GM12864 (cell line): ENCODE measurements at regions not wholly inside any gene's neighbourhood (a gene's known extent, or its start where the extent isn't known, plus 50 kb on each side); places are given as distances from the start of the nearest gene placed in this dataset.

Experiments
- DNase-seq: peaks from one replicate; pipeline ENCODE4 v3.0.0-alpha.2; 2011; ENCODE audit warnings: low read depth
- H3K4me3 ChIP-seq: 2 replicates; pipeline ENCODE4 v1.5.1; 2011; ENCODE audit warnings: mild to moderate bottlenecking, low read depth, low read length, control low read depth
- TF ChIP-seq, protein P1 (sequence below): IDR thresholded peaks from 2 replicates; pipeline ENCODE4 v1.5.1; 2011; ENCODE audit warnings: low read depth, mild to moderate bottlenecking, moderate library complexity, low read length, control low read depth, inconsistent platforms; ENCODE audit errors: missing control alignments

- TF ChIP-seq, protein P1, sequence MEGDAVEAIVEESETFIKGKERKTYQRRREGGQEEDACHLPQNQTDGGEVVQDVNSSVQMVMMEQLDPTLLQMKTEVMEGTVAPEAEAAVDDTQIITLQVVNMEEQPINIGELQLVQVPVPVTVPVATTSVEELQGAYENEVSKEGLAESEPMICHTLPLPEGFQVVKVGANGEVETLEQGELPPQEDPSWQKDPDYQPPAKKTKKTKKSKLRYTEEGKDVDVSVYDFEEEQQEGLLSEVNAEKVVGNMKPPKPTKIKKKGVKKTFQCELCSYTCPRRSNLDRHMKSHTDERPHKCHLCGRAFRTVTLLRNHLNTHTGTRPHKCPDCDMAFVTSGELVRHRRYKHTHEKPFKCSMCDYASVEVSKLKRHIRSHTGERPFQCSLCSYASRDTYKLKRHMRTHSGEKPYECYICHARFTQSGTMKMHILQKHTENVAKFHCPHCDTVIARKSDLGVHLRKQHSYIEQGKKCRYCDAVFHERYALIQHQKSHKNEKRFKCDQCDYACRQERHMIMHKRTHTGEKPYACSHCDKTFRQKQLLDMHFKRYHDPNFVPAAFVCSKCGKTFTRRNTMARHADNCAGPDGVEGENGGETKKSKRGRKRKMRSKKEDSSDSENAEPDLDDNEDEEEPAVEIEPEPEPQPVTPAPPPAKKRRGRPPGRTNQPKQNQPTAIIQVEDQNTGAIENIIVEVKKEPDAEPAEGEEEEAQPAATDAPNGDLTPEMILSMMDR, result no peak
- no peak overlapping the region for H3K4me3 ChIP-seq
- no peak for DNase-seq
Observed at GRCh38 chr12:125331342-125332052, 266.3 kb downstream of the AACS start.

GRCh38 chr12:125332900-125333299 lies 267.7 kb downstream of the AACS start:
- TF ChIP-seq, protein P1, result peak; percentile 47
- no peak for DNase-seq
- no peak overlapping the region for H3K4me3 ChIP-seq

- H3K4me3 ChIP-seq, result no peak overlapping the region
- DNase-seq, result no peak
- TF ChIP-seq, protein P1, result no peak
Observed at GRCh38 chr12:125336246-125336645, 271.0 kb downstream of the AACS start.

- TF ChIP-seq, protein P1, result no peak
- DNase-seq, result no peak
- no peak overlapping the region for H3K4me3 ChIP-seq
Observed at GRCh38 chr12:125340791-125341190, 275.6 kb downstream of the AACS start.

DNA sequence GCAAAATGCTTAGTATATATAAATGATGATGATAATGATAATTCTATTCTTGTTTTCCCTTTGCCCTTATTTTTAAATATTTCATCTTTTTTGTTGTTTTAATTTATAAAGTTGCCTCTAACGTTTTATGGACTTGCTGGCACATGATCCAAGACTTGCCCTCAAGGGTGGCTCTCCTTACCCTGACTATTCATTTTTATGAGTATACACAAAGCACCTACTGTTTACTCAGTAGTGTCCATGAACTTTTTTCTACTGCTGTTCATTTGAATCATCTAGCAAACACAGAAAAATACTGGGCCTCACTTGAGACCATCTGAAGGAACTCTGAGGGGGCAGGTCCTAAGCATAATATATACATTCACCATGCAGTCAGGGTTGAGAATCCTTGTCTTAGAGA lies 276.2 kb downstream of the AACS start:
- H3K4me3 ChIP-seq, result no peak overlapping the region
- DNase-seq, result no peak
- TF ChIP-seq, protein P1, result no peak

- TF ChIP-seq, protein P1, result no peak
- H3K4me3 ChIP-seq, result no peak overlapping the region
Observed at GRCh38 chr12:125343649-125344048, 278.4 kb downstream of the AACS start.

GRCh38 chr12:125346362-125346761 lies 281.1 kb downstream of the AACS start:
- no peak for DNase-seq

More at GRCh38 chr12:125343649-125344048, 278.4 kb downstream of the AACS start:
- no peak for DNase-seq

More at GRCh38 chr12:125346362-125346761, 281.1 kb downstream of the AACS start:
- H3K4me3 ChIP-seq, result no peak overlapping the region
- TF ChIP-seq, protein P1, result no peak
